ENCODE measurements at regions not wholly inside any gene's neighbourhood (a gene's known extent, or its start where the extent isn't known, plus 50 kb on each side); places are given as distances from the start of the nearest gene placed in this dataset.

DNA sequence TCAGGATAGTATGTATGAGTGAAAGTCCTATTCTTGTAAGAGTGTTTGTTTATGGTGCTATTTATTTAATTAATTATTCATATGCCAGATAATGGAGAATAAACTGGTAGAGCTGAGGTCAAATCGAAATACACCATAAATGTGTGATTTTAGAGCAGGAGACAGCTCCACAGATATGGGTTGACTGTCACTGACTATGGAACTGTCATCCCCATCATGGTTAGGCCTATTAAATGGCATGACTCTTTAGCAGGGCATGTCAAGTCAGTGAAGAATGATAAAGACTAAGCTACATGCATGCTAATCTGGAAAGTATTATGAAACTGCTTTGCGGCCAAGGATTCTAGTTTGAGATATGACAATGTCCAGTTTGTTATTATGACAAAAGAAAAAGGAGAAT lies 658.6 kb downstream of the ISL1 start:
- TF ChIP-seq, protein P1, sequence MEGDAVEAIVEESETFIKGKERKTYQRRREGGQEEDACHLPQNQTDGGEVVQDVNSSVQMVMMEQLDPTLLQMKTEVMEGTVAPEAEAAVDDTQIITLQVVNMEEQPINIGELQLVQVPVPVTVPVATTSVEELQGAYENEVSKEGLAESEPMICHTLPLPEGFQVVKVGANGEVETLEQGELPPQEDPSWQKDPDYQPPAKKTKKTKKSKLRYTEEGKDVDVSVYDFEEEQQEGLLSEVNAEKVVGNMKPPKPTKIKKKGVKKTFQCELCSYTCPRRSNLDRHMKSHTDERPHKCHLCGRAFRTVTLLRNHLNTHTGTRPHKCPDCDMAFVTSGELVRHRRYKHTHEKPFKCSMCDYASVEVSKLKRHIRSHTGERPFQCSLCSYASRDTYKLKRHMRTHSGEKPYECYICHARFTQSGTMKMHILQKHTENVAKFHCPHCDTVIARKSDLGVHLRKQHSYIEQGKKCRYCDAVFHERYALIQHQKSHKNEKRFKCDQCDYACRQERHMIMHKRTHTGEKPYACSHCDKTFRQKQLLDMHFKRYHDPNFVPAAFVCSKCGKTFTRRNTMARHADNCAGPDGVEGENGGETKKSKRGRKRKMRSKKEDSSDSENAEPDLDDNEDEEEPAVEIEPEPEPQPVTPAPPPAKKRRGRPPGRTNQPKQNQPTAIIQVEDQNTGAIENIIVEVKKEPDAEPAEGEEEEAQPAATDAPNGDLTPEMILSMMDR (IDR thresholded peaks at IDR 0.05; ENCODE audit: control insufficient read depth, extremely low read depth, insufficient read depth) = no peak
- H3K4me3 ChIP-seq (ENCODE audit: low read depth, low read length) = no peak overlapping the region
- no peak for DNase-seq (ENCODE audit: low read depth)

DNA sequence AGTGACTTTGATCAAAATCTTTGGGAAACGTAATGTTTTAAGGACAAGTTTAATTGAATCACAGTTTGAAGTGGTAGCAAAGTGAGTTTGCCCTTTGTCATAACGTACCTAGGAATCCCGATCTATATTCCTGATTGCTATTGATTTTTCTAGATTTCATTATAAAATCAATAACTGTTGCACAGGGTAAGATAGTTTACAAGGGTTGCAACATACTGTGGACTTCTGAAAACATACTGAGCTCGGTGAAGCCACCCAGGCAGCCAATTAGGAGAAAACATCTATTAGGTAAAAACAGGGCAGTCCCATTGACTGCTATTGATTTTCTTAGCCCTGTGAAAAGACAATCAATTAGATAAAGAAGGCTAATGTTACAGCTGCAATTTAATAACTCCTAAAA lies 659.9 kb downstream of the ISL1 start:
- no peak for DNase-seq (ENCODE audit: low read depth)

DNA sequence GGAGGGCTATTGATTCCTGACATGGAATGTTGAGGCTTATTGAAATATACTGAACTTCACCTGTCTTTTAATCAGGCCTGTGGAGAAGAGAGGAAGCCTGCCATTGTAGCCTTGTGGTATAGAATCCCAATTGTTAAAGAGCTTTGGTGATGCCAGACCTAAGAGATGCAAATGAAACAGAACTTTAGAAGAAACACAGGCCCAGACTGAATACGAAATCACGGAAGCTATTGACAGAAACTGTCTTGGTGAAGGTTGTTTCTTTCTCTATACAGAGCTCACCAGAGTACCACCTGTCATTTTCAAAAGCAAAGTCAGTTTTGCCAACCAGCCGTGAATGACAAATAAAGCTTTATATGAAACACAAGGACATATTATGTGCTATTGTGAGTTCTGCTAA lies 660.3 kb downstream of the ISL1 start:
- TF ChIP-seq, protein P1 (IDR thresholded peaks at IDR 0.05; ENCODE audit: control insufficient read depth, extremely low read depth, insufficient read depth) = no peak
- no peak for DNase-seq (ENCODE audit: low read depth)
- H3K4me3 ChIP-seq (ENCODE audit: low read depth, low read length) = no peak overlapping the region

More for the DNA sequence above, 659.9 kb downstream of the ISL1 start:
- TF ChIP-seq, protein P1 (IDR thresholded peaks at IDR 0.05; ENCODE audit: control insufficient read depth, extremely low read depth, insufficient read depth) = no peak
- no peak overlapping the region for H3K4me3 ChIP-seq (ENCODE audit: low read depth, low read length)

DNA sequence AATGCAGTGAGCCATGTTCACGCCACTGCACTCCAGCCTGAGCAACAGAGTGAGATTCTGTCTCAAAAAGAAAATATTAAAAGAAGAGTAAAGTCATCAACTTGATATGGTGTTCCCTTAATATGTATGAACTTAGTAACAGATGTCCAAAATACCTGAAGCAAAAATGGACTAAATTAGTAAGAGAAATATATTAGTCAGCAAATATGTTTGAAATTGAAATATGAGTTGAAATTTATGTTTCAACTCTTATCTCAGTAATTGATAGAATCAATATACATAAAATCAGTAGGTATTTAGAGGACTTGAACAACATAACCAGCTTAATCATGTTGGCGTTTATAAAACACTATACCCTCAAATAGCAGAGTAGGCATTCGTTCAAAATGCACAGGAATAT lies 668.5 kb downstream of the ISL1 start:
- TF ChIP-seq, protein P1 (IDR thresholded peaks at IDR 0.05; ENCODE audit: control insufficient read depth, extremely low read depth, insufficient read depth) = no peak
- DNase-seq (ENCODE audit: low read depth) = no peak
- H3K4me3 ChIP-seq (ENCODE audit: low read depth, low read length) = no peak overlapping the region

DNA sequence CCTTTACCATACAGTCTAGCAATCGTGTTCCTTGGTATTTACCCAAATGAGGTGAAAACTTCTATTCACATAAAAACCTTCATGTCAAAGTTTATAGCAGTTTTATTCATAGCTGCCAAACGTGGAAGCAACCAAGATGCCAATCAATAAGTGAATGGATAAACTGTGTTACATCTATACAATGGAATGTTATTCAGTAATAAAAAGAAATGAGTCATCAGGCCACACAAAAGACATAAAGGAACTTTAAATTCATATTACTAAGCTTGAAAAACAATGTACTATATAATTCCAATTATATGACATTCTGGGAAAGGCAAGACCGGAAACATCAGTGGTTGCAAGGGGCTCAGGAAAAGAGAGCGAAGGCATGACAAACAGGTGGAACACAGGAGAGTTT lies 679.9 kb downstream of the ISL1 start:
- DNase-seq (ENCODE audit: low read depth) = no peak

DNA sequence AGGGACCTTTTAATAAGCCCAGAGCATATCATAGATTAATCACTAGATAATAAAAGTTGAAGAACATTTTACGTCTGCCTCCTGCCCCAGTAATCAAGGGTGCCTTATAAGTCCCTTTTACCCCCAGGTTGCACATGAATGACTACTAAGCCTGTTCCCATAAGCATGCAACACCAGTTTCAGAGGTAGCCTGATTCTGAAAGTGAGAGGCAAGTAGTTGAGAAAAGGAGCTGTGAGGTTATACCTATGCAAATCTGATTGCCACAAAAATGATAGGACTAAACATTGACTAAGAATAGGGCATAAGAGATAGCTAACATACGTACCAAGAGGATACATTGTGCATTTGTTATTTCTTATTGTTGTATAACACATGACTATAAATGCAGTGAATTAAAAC lies 681.9 kb downstream of the ISL1 start:
- no peak for DNase-seq (ENCODE audit: low read depth)
- TF ChIP-seq, protein P1 (IDR thresholded peaks at IDR 0.05; ENCODE audit: control insufficient read depth, extremely low read depth, insufficient read depth) = no peak

More for the DNA sequence above, 679.9 kb downstream of the ISL1 start:
- H3K4me3 ChIP-seq (ENCODE audit: low read depth, low read length) = no peak overlapping the region
- TF ChIP-seq, protein P1 (IDR thresholded peaks at IDR 0.05; ENCODE audit: control insufficient read depth, extremely low read depth, insufficient read depth) = no peak

DNA sequence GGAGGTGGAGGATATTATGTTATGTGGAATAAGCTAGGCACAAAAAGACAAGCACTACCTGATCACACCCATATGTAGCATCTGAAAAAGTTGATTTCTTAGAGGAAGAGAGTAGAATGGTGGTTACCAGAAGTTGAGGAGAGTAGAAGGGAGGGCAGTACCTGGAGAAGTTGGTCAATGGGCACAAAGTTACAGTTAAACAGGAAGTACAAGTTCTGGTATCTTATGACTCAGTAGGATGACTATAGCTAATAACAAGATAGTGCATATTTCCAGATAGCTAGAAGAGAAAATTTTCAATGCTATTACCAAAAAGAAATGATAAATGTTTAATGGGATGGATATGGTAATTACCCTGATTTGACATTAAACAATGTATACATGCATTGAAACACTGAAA lies 686.7 kb downstream of the ISL1 start:
- no peak overlapping the region for H3K4me3 ChIP-seq (ENCODE audit: low read depth, low read length)
- DNase-seq (ENCODE audit: low read depth) = no peak
- TF ChIP-seq, protein P1 (IDR thresholded peaks at IDR 0.05; ENCODE audit: control insufficient read depth, extremely low read depth, insufficient read depth) = no peak

More for the DNA sequence above, 681.9 kb downstream of the ISL1 start:
- no peak overlapping the region for H3K4me3 ChIP-seq (ENCODE audit: low read depth, low read length)

Data from LNCaP clone FGC (cell line).